Activated naive CD8-positive, alpha-beta T cell treated with anti-CD3 and anti-CD28 coated beads, Interleukin-2, amount 50 U/mL, for 24 hours (primary cell): ENCODE measurements at regions not wholly inside any gene's neighbourhood (a gene's known extent, or its start where the extent isn't known, plus 50 kb on each side); places are given as distances from the start of the nearest gene placed in this dataset.
"Not testable (repeated sequence)": the region's sequence is repeated elsewhere in the genome, so short reads cannot be mapped to it uniquely, and the experiment has no call there.

Source experiments
- ATAC-seq: fragments of 150-1000 bp; cut with Tn5 transposase; one replicate; pipeline ENCODE4 v1.10.0; 2021
- DNase-seq: peaks from one replicate; pipeline ENCODE4 v3.0.0; 2021
- H3K27ac Mint-ChIP-seq: one replicate; pipeline ENCODE4 v1.8.0; 2021; ENCODE audit warnings: mild to moderate bottlenecking, mixed read lengths
- H3K27me3 Mint-ChIP-seq: one replicate; pipeline ENCODE4 v1.8.0; 2021; ENCODE audit warnings: mixed read lengths
- H3K36me3 Mint-ChIP-seq: one replicate; pipeline ENCODE4 v1.8.0; 2021; ENCODE audit warnings: low read depth, mixed read lengths
- H3K4me1 Mint-ChIP-seq: one replicate; pipeline ENCODE4 v1.8.0; 2021; ENCODE audit warnings: mixed read lengths
- H3K4me3 Mint-ChIP-seq: one replicate; pipeline ENCODE4 v1.8.0; 2021; ENCODE audit warnings: mild to moderate bottlenecking, moderate library complexity, mixed read lengths
- H3K9me3 Mint-ChIP-seq: one replicate; pipeline ENCODE4 v1.8.0; 2021; ENCODE audit warnings: mixed read lengths

DNA sequence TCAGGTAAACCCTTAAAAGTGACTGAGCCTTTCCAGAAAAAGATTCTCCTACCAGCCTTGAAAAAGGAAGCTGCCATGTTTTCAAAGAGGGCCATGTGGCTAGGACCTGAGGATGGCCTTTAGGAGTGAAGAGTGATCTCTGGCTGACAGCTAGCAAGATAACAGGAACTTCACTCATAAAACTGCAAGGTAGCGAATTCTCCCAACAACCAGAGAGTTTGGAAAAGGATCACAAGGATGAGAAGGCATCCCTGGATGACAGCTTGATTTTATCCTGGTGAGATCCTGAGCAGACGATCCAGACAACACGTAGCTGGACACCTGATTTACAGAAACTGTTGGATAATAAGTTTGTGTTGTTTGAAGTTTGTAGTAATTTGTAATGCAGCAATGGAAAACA, 115.6 kb upstream of the FBXO33 start:
- DNase-seq = no peak
- H3K27ac Mint-ChIP-seq = no peak overlapping the region
- no peaks in the 10 kb centered on the region for H3K4me1 Mint-ChIP-seq
- ATAC-seq = no peak
- H3K27me3 Mint-ChIP-seq = no peaks in the 10 kb centered on the region
- no peak overlapping the region for H3K4me3 Mint-ChIP-seq
- H3K36me3 Mint-ChIP-seq = no peaks in the 10 kb centered on the region
- H3K9me3 Mint-ChIP-seq = peaks cover 30% of the 10 kb centered on the region

GRCh38 chr14:39505812-39506211, 73.6 kb upstream of the FBXO33 start:
- Mint-ChIP-seq H3K9me3 (peaks cover 17% of the 10 kb centered on the region), H3K4me3 (no peak overlapping the region), H3K27me3 (peaks cover 2% of the 10 kb centered on the region), H3K4me1 (no peaks in the 10 kb centered on the region), H3K27ac (no peak overlapping the region), H3K36me3 (no peaks in the 10 kb centered on the region)
- no peak for DNase-seq
- no peak for ATAC-seq

- Mint-ChIP-seq H3K27ac (no peak overlapping the region), H3K27me3 (no peaks in the 10 kb centered on the region), H3K36me3 (peaks cover 1% of the 10 kb centered on the region), H3K4me3 (no peak overlapping the region), H3K9me3 (peaks cover 17% of the 10 kb centered on the region), H3K4me1 (no peaks in the 10 kb centered on the region)
- ATAC-seq = no peak
- DNase-seq = no peak
Measured at GRCh38 chr14:39500253-39500652, 68.0 kb upstream of the FBXO33 start.

DNA sequence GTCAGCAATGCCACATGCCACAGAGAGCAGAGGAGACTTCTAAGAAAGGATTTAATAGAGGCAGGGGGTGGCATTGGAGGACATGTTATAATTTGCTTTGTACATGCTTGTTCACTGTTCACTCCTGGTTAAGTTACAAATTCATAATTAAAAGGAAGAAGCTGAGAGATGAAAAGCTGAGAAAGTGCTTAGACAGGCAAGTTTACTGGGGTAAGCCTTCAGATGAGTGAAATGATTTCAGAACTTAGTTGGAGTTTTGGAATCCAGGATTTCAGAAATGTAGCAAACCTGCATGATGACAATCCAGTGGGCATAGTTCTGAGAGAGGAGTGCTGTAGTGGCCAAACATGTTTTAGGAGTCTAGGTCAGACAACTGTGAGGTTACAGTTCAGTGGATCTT, 67.3 kb upstream of the FBXO33 start:
- Mint-ChIP-seq H3K9me3 (peaks cover 18% of the 10 kb centered on the region), H3K4me1 (no peaks in the 10 kb centered on the region), H3K36me3 (peaks cover 1% of the 10 kb centered on the region), H3K4me3 (no peak overlapping the region), H3K27ac (no peak overlapping the region), H3K27me3 (no peaks in the 10 kb centered on the region)
- ATAC-seq (no peak), DNase-seq (no peak)

DNA sequence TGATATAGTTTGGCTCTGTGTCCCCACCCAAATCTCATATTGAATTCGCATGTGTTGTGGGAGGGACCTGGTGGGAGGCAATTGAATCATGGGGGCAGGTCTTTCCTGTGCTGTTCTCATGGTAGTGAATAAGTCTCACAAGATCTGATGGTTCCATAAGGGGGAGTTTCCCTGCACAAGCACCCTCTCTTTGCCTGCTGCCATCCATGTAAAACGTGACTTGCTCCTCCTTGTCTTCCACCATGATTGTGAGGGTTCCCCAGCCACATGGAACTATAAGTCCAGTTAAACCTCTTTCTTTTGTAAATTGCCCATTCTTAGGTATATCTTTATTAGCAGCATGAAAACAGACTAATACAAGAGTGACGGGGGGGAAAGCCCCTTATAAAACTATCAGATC, 65.4 kb upstream of the FBXO33 start:
- DNase-seq, H3K36me3 Mint-ChIP-seq, H3K27ac Mint-ChIP-seq, H3K4me3 Mint-ChIP-seq, H3K4me1 Mint-ChIP-seq, H3K27me3 Mint-ChIP-seq, ATAC-seq: not testable (repeated sequence)
- H3K9me3 Mint-ChIP-seq = peaks cover 18% of the 10 kb centered on the region

- Mint-ChIP-seq H3K9me3 (peaks cover 10% of the 10 kb centered on the region), H3K36me3 (no peaks in the 10 kb centered on the region), H3K4me3 (no peak overlapping the region), H3K27me3 (no peaks in the 10 kb centered on the region), H3K4me1 (no peaks in the 10 kb centered on the region), H3K27ac (no peak overlapping the region)
- ATAC-seq = no peak
- no peak for DNase-seq
Measured at GRCh38 chr14:39492267-39492666, 60.0 kb upstream of the FBXO33 start.

- peaks cover 8% of the 10 kb centered on the region for H3K9me3 Mint-ChIP-seq
- H3K27ac Mint-ChIP-seq = no peak overlapping the region
- ATAC-seq (no peak), DNase-seq (no peak)
- no peaks in the 10 kb centered on the region for H3K36me3 Mint-ChIP-seq
- no peak overlapping the region for H3K4me3 Mint-ChIP-seq
- H3K4me1 Mint-ChIP-seq = no peaks in the 10 kb centered on the region
- no peaks in the 10 kb centered on the region for H3K27me3 Mint-ChIP-seq
Measured at GRCh38 chr14:39491134-39491571, 58.9 kb upstream of the FBXO33 start.

- no peak for ATAC-seq
Measured at GRCh38 chr14:39488600-39488999, 56.4 kb upstream of the FBXO33 start.

GRCh38 chr14:39483682-39484081, 51.4 kb upstream of the FBXO33 start:
- no peak for DNase-seq
- ATAC-seq = no peak
- Mint-ChIP-seq H3K27ac (no peak overlapping the region), H3K36me3 (no peaks in the 10 kb centered on the region), H3K4me1 (no peaks in the 10 kb centered on the region), H3K4me3 (no peak overlapping the region), H3K27me3 (no peaks in the 10 kb centered on the region), H3K9me3 (no peaks in the 10 kb centered on the region)

More at GRCh38 chr14:39488600-39488999, 56.4 kb upstream of the FBXO33 start:
- no peak overlapping the region for H3K4me3 Mint-ChIP-seq
- H3K4me1 Mint-ChIP-seq = no peaks in the 10 kb centered on the region
- DNase-seq = no peak
- H3K27ac Mint-ChIP-seq = no peak overlapping the region
- no peaks in the 10 kb centered on the region for H3K9me3 Mint-ChIP-seq
- no peaks in the 10 kb centered on the region for H3K36me3 Mint-ChIP-seq
- no peaks in the 10 kb centered on the region for H3K27me3 Mint-ChIP-seq
